ENCODE measurements at regions not wholly inside any gene's neighbourhood (a gene's known extent, or its start where the extent isn't known, plus 50 kb on each side); places are given as distances from the start of the nearest gene placed in this dataset.

- no peak for TF ChIP-seq POLR2A (IDR thresholded peaks at IDR 0.05)
- no peak for TF ChIP-seq CTCF (IDR thresholded peaks at IDR 0.05)
- no peak for TF ChIP-seq POLR2AphosphoS5 (IDR thresholded peaks at IDR 0.05)
- TF ChIP-seq EP300 (IDR thresholded peaks at IDR 0.05; ENCODE audit: low read depth): no peak
Measured at GRCh38 chr1:96313216-96313615, 408.4 kb upstream of the PTBP2 start.
